Muscle layer of colon (tissue), 2 donors: ENCODE measurements at regions not wholly inside any gene's neighbourhood (a gene's known extent, or its start where the extent isn't known, plus 50 kb on each side); places are given as distances from the start of the nearest gene placed in this dataset.

ENCODE experiments used
- H3K27ac ChIP-seq: one replicate; pipeline ENCODE4 v1.7.0; 2013; ENCODE audit warnings: low read depth, mild to moderate bottlenecking, low read length, moderate library complexity
- H3K27me3 ChIP-seq, 2 donors: one replicate each; pipeline ENCODE4 v1.7.0; 2013; ENCODE audit warnings: low read length in 2 of 2, mild to moderate bottlenecking in 2 of 2; ENCODE audit not compliant: insufficient read depth in 2 of 2, control insufficient read depth in 1 of 2
- H3K36me3 ChIP-seq: one replicate; pipeline ENCODE4 v1.7.0; 2013; ENCODE audit warnings: mild to moderate bottlenecking, low read length; ENCODE audit not compliant: insufficient read depth
- H3K4me1 ChIP-seq: one replicate; pipeline ENCODE4 v1.7.0; 2013; ENCODE audit warnings: mild to moderate bottlenecking, low read length; ENCODE audit not compliant: insufficient read depth
- H3K4me3 ChIP-seq, 2 donors: one replicate each; pipeline ENCODE4 v1.7.0; 2013; ENCODE audit warnings: low read length in 2 of 2, low read depth in 1 of 2, mild to moderate bottlenecking in 1 of 2, moderate library complexity in 1 of 2
- H3K9ac ChIP-seq: one replicate; pipeline ENCODE4 v1.7.0; 2013; ENCODE audit warnings: low read length
- H3K9me3 ChIP-seq: one replicate; pipeline ENCODE4 v1.7.0; 2013; ENCODE audit warnings: mild to moderate bottlenecking, low read length
- donor health status: abdominal sarcoma.
- donor health status: Adenocarcinoma of cecum.

DNA sequence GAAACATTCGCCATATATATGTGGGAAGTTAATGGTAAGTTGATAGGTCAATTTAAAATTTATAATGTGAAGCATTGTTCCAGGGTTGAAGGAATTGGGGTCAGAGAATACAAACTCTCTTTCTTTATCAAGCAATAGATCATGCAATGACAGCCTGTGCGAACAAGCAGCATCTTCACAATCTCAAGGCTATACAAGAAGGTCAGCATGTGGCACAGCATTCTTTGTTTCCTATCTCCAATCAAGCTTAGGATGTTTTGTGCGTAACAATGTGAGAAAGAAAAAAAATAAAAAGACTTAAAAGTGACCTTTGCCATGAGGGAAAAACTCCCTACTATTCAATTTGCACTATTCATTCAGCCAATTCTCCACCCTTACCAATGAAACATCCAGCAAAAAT, 288.1 kb upstream of the NECTIN3 start:
- Histone ChIP-seq H3K27me3 (no peaks in the 10 kb centered on the region), H3K27ac (no peak overlapping the region), H3K9ac (no peak overlapping the region), H3K36me3 (no peaks in the 10 kb centered on the region), H3K4me3 (no peak overlapping the region), H3K9me3 (no peaks in the 10 kb centered on the region), H3K4me1 (no peaks in the 10 kb centered on the region)

DNA sequence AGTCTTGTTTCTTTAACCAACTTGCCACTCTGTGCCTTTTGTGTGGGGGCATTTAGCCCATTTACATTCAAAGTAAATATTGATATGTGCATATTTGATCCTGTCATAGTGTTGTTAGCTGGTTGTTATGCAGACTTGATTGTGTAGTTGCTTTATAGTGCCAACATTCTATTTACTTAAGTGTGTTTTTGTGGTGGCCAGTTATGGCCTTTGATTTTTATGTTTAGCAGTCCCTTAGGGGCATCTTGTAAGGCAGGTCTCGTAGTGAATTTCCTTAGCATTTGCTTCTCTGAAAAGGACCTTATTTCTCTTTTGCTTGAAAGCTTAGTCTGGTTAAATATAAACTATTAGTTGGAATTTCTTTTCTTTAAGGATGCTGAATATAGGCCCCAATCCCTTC, 282.8 kb upstream of the NECTIN3 start:
- Histone ChIP-seq H3K27me3 (no peaks in the 10 kb centered on the region), H3K36me3 (no peaks in the 10 kb centered on the region), H3K4me3 (no peak overlapping the region), H3K4me1 (no peaks in the 10 kb centered on the region), H3K9ac (no peak overlapping the region), H3K27ac (no peak overlapping the region), H3K9me3 (no peaks in the 10 kb centered on the region)

DNA sequence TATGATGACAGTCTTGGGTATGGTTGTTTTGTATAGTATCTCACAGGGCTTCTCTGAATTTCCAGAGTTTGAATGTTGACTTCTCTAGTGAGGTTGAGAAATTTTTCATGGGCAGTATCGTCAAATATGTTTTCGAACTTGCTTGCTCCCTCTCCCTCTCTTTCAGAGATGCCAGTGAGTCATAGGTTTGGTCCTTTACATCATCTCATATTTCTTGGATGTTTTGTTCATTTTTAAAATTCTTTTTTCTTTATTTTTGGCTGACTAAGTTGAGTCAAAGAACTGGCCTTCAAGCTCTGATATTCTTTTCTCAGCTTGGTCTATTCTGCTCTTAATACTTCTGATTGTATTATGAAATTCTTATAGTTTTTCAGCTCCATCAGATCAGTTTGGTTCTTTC, 282.3 kb upstream of the NECTIN3 start:
- H3K36me3 ChIP-seq: no peaks in the 10 kb centered on the region
- H3K9me3 ChIP-seq: no peaks in the 10 kb centered on the region
- H3K27me3 ChIP-seq: no peaks in the 10 kb centered on the region
- H3K9ac ChIP-seq: no peak overlapping the region
- no peak overlapping the region for H3K4me3 ChIP-seq
- H3K27ac ChIP-seq: no peak overlapping the region
- no peaks in the 10 kb centered on the region for H3K4me1 ChIP-seq

DNA sequence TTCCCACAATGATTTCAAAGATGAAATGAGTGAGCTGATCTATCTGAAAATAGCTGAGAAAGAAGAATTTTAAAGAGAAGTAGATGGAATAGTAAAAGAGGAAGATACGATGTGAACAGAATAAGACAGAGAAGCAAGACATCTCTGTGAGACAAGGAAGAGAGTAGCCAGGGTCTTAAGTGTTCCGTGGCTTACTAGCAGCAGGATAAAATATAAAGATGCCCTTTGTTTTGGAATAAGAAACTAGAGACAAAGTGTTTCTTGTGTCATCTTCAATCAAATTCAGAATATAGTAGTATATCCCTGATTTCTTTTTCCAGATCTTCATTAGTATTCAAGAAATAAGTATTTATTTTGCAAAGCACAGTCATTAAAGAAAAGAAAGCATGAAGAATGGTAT, 281.0 kb upstream of the NECTIN3 start:
- H3K9me3 ChIP-seq: no peaks in the 10 kb centered on the region
- no peak overlapping the region for H3K27ac ChIP-seq
- no peaks in the 10 kb centered on the region for H3K27me3 ChIP-seq
- no peak overlapping the region for H3K4me3 ChIP-seq
- H3K36me3 ChIP-seq: no peaks in the 10 kb centered on the region
- no peak overlapping the region for H3K9ac ChIP-seq
- H3K4me1 ChIP-seq: no peaks in the 10 kb centered on the region

DNA sequence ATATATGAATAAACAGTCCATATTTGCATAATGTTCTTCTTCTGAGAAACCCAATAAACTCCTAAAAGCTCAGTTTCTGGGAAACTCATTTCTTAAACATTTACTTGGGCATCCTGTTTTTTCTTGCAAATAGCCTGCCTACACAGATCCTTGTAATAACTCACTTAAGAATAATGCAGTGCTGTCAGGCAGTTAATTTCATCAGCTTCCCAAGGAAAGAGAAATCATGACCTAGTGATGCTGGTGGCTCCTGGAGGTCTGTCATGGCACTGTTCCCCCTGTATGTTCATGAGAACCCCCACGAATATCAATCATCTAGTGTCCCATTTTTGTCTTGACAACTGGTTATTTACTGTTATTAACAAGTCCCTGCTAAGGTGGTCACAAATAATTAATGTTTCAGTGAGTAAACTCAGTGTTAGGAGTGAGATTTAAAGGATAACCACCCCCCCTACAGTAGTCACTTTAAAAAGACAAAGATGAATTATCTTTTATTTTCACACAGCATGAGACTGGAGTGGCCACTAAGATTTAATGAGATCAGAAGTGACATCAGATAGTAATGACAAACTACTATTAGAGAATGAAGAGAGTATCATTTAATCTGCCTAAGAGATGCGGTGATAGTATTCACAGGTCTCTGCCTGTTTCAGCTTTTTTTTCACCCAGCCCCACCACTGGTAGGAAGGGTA, 279.5 kb upstream of the NECTIN3 start:
- Histone ChIP-seq H3K4me3 (no peak overlapping the region), H3K9ac (no peak overlapping the region), H3K9me3 (no peaks in the 10 kb centered on the region), H3K36me3 (no peaks in the 10 kb centered on the region), H3K27ac (no peak overlapping the region), H3K27me3 (no peaks in the 10 kb centered on the region), H3K4me1 (no peaks in the 10 kb centered on the region)

DNA sequence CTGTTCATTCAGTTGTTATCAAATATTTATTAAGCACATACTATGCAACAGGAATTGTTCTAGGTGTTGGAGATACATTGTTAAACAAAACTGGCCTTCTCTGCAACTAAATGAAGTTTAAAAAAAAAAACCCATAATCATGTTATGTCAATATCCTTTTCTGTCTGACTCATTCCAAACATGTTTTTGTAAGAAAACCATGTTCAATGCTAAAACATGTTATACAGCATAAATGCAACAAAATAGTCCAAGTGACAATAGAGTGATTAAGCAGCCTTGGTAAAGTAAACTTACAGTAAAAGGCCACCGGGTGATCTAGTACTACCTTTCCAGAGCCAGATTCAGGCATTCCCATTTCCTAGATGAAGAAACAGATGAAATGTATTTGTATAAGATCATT, 278.0 kb upstream of the NECTIN3 start:
- Histone ChIP-seq H3K9me3 (no peaks in the 10 kb centered on the region), H3K4me1 (no peaks in the 10 kb centered on the region), H3K9ac (no peak overlapping the region), H3K4me3 (no peak overlapping the region), H3K27ac (no peak overlapping the region), H3K27me3 (no peaks in the 10 kb centered on the region), H3K36me3 (no peaks in the 10 kb centered on the region)

DNA sequence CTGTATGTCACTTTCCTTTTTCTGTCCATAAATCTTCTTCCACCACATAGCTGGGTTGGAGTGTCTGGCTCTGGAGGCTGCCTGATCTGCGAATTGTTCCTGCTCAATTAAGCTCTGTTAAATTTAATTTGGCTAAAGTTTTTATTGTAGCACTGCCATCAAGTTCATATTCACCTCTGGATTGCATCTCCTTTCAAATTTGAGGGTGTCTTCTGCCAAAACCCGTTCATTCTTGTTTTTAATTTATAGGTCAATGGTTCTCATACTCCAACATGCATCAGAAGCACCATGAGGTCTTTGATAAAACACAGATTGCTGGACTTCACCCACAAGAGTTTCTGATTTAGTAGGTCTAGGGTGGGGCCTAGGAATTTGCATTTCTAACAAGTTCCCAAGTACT, 276.5 kb upstream of the NECTIN3 start:
- H3K9ac ChIP-seq: no peak overlapping the region
- no peaks in the 10 kb centered on the region for H3K9me3 ChIP-seq
- H3K36me3 ChIP-seq: no peaks in the 10 kb centered on the region
- no peaks in the 10 kb centered on the region for H3K27me3 ChIP-seq
- H3K4me3 ChIP-seq: no peak overlapping the region
- no peak overlapping the region for H3K27ac ChIP-seq
- H3K4me1 ChIP-seq: no peaks in the 10 kb centered on the region

DNA sequence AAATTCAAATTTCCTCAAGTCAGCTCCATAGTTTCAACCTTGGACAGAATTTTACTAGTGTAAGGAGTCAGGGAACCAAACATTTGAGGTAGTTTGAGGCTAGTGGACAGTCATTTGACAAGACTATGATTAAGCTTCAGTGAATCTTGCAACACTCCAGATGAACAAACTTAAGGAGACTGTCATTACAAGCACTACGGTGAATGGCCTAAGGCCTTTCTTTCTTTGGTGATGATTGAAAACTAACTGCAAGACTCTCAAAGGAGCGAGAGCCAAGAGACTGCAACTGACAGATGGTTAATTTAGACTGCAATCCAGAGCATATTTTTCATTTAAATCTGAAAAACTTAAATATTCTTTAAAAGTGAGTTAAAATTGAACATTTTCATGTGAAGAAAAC, 272.3 kb upstream of the NECTIN3 start:
- H3K9ac ChIP-seq: no peak overlapping the region
- no peaks in the 10 kb centered on the region for H3K27me3 ChIP-seq
- H3K36me3 ChIP-seq: no peaks in the 10 kb centered on the region
- H3K4me1 ChIP-seq: no peaks in the 10 kb centered on the region
- no peak overlapping the region for H3K4me3 ChIP-seq
- H3K9me3 ChIP-seq: no peaks in the 10 kb centered on the region
- H3K27ac ChIP-seq: no peak overlapping the region

DNA sequence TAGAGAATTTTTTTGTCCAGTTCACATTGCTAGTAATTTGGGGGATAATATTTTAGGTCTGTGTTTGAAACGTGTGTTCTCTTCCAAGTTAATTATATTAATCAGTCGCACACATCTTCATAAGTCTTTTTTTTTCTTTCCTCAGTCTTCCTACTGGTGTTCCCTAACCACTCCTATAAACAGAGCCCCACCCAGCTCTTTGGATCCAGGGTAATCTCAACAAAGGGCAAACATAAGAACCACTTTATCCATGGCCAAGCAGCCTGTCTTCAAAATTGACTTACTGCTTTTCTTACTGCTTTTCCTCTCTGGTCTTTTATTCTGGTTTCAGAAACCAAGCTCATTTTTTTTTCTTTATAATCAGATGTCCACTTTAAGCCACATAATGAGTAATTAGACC, 266.8 kb upstream of the NECTIN3 start:
- no peaks in the 10 kb centered on the region for H3K27me3 ChIP-seq
- no peaks in the 10 kb centered on the region for H3K9me3 ChIP-seq
- H3K27ac ChIP-seq: no peak overlapping the region
- H3K9ac ChIP-seq: no peak overlapping the region
- no peak overlapping the region for H3K4me3 ChIP-seq
- no peaks in the 10 kb centered on the region for H3K4me1 ChIP-seq
- H3K36me3 ChIP-seq: no peaks in the 10 kb centered on the region

DNA sequence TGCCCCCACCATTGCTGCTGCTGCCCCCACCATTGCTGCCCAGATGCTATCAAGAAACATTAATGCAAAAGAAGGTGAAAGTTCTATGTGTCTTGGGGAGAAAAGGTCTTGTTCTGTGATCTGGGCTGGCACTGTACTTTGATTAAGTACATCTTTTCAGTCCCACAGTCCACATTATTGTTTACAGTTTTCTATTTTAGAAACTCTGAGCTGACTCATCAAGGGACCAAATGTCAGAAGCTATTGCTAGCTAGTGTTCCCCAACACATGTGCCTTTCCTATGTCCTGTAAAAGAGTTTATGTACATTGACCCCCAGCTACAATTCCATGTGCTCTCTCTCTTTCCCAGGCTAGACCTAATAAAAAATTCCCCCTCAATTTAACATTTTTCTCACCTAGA, 264.7 kb upstream of the NECTIN3 start:
- no peaks in the 10 kb centered on the region for H3K36me3 ChIP-seq
- H3K4me3 ChIP-seq: no peak overlapping the region
- no peaks in the 10 kb centered on the region for H3K4me1 ChIP-seq
- H3K9ac ChIP-seq: no peak overlapping the region
- H3K27me3 ChIP-seq: no peaks in the 10 kb centered on the region
- H3K9me3 ChIP-seq: no peaks in the 10 kb centered on the region
- no peak overlapping the region for H3K27ac ChIP-seq

DNA sequence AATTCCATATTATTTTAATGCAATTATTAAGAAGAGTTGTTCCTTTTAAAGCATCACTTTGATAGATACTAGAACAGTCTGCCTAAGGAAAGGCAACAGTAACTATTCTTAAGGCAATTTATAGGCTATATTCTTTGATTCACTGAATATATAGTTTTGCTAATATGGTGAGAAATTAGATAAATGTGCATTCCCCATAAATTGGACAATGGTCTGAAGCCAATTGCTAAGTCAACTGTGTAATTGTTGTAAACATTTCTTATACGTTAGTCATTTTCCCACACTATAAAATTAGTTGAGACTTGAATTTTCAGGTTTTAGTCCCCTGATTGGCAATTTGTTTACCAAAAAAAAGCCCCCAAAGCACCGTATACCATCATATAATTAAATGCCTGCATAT, 263.0 kb upstream of the NECTIN3 start:
- Histone ChIP-seq H3K9ac (no peak overlapping the region), H3K36me3 (no peaks in the 10 kb centered on the region), H3K4me3 (no peak overlapping the region), H3K27ac (no peak overlapping the region), H3K27me3 (no peaks in the 10 kb centered on the region), H3K9me3 (no peaks in the 10 kb centered on the region), H3K4me1 (no peaks in the 10 kb centered on the region)

DNA sequence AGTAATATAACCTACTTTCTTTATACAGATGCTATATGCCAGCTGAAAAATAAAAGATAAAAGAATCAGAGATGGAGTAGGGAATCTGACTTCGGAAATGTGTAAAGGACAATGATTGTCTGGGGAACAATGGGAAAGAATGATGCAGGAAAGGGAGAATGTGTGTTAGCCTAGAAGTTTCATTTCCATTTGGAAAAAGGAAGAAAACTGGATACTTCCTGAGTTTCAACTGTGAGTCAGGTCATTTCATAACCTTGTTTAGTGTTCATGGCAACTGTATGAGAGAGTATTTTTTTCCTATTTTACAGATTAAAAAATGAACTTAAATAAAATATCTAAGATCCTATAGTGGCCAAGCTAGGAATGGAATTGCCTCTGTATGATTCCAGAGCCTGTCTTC, 261.3 kb upstream of the NECTIN3 start:
- no peak overlapping the region for H3K4me3 ChIP-seq

More for the DNA sequence above, 261.3 kb upstream of the NECTIN3 start:
- H3K27me3 ChIP-seq: no peaks in the 10 kb centered on the region
- no peaks in the 10 kb centered on the region for H3K4me1 ChIP-seq
- no peaks in the 10 kb centered on the region for H3K36me3 ChIP-seq
- no peak overlapping the region for H3K27ac ChIP-seq
- no peaks in the 10 kb centered on the region for H3K9me3 ChIP-seq
- no peak overlapping the region for H3K9ac ChIP-seq
